SU-DHL-6 (cell line): ENCODE measurements at regions not wholly inside any gene's neighbourhood (a gene's known extent, or its start where the extent isn't known, plus 50 kb on each side); places are given as distances from the start of the nearest gene placed in this dataset.

Source experiments
- H2AFZ ChIP-seq: fragments of 200-600 bp; sonication (generic); 2 replicates; pipeline ENCODE4 v1.6.1; 2014; ENCODE audit warnings: low read depth, mild to moderate bottlenecking, moderate library complexity, mixed read lengths, antibody characterized with exemption, low read length; ENCODE audit not compliant: severe bottlenecking
- H3F3A ChIP-seq: fragments of 200-600 bp; shearing (Covaris generic); 2 replicates; pipeline ENCODE4 v1.6.0; 2016; ENCODE audit warnings: antibody characterized with exemption, mild to moderate bottlenecking; ENCODE audit not compliant: insufficient read depth
- H3K27ac ChIP-seq: fragments of 200-600 bp; sonication (generic); 2 replicates; pipeline ENCODE4 v1.5.1; 2016; ENCODE audit warnings: low read depth, mild to moderate bottlenecking, low read length, moderate library complexity, mixed read lengths
- H3K27me3 ChIP-seq: fragments of 200-600 bp; sonication (generic), shearing (Covaris generic); 2 replicates; pipeline ENCODE4 v1.6.0; 2014; ENCODE audit warnings: mild to moderate bottlenecking, low read length
- H3K36me3 ChIP-seq: fragments of 200-600 bp; sonication (generic); 2 replicates; pipeline ENCODE4 v1.6.1; 2014; ENCODE audit warnings: mild to moderate bottlenecking, low read length, mixed read lengths
- H3K4me2 ChIP-seq: fragments of 300-600, 200-600 bp; shearing (Covaris generic), sonication (generic); 2 replicates; pipeline ENCODE4 v1.6.0; 2014; ENCODE audit warnings: low read length, low read depth, mild to moderate bottlenecking; ENCODE audit not compliant: poor library complexity, severe bottlenecking
- H3K4me3 ChIP-seq: fragments of 200-600 bp; sonication (generic); 2 replicates; pipeline ENCODE4 v1.5.1; 2014; ENCODE audit warnings: antibody characterized with exemption, low read length, mild to moderate bottlenecking, mixed read lengths; ENCODE audit not compliant: insufficient read depth, poor library complexity, severe bottlenecking
- H3K79me2 ChIP-seq: fragments of 200-600 bp; sonication (generic); 2 replicates; pipeline ENCODE4 v1.6.1; 2014; ENCODE audit warnings: mild to moderate bottlenecking, low read length, moderate library complexity; ENCODE audit not compliant: insufficient read depth
- H3K9ac ChIP-seq: fragments of 200-600 bp; sonication (generic); 2 replicates; pipeline ENCODE4 v1.7.0; 2014; ENCODE audit warnings: mild to moderate bottlenecking, low read length
- H3K9me2 ChIP-seq: fragments of 200-600 bp; sonication (generic); replicated peaks from 2 replicates; pipeline ENCODE4 v1.6.1; 2014; ENCODE audit warnings: low read length; ENCODE audit not compliant: insufficient read depth
- H3K9me3 ChIP-seq: fragments of 200-600 bp; sonication (generic); 2 replicates; pipeline ENCODE4 v1.6.1; 2014; ENCODE audit warnings: low read length, mixed read lengths; ENCODE audit not compliant: insufficient read depth
- H4K20me1 ChIP-seq: fragments of 200-600 bp; sonication (generic); 2 replicates; pipeline ENCODE4 v1.6.1; 2014; ENCODE audit warnings: low read depth, mild to moderate bottlenecking, antibody characterized with exemption, low read length, moderate library complexity, mixed read lengths
- CTCF ChIP-seq: fragments of 200-600 bp; sonication (generic); IDR thresholded peaks from one replicate; pipeline ENCODE4 v1.5.1; 2017; ENCODE audit warnings: antibody characterized with exemption, mild to moderate bottlenecking, low read length, moderate library complexity; ENCODE audit not compliant: insufficient read depth, poor library complexity, severe bottlenecking
- EZH2phosphoT487 ChIP-seq: fragments of 200-600 bp; sonication (generic), shearing (Covaris generic); conservative IDR thresholded peaks from 2 replicates; pipeline ENCODE4 v1.6.1; 2018; ENCODE audit warnings: mild to moderate bottlenecking, antibody characterized with exemption, low read length, moderate library complexity, mixed read lengths

GRCh38 chr5:72607381-72607780 lies 100.2 kb upstream of the ZNF366 start:
- no peaks in the 10 kb centered on the region for H3K9me3 ChIP-seq
- H3K27me3 ChIP-seq = no peaks in the 10 kb centered on the region
- H3K9ac ChIP-seq = no peak overlapping the region
- TF ChIP-seq EZH2phosphoT487 = no peak
- no peak for TF ChIP-seq CTCF
- H3K79me2 ChIP-seq = no peaks in the 10 kb centered on the region
- no peaks in the 10 kb centered on the region for H3F3A ChIP-seq
- H3K4me3 ChIP-seq = no peak overlapping the region
- H3K4me2 ChIP-seq = no peak overlapping the region
- no peaks in the 10 kb centered on the region for H3K36me3 ChIP-seq
- H3K9me2 ChIP-seq = no peaks in the 10 kb centered on the region
- no peak overlapping the region for H3K27ac ChIP-seq
- H4K20me1 ChIP-seq = no peaks in the 10 kb centered on the region
- H2AFZ ChIP-seq = no peak overlapping the region

- H3K9me3 ChIP-seq = no peaks in the 10 kb centered on the region
- no peaks in the 10 kb centered on the region for H3K36me3 ChIP-seq
- H4K20me1 ChIP-seq = no peaks in the 10 kb centered on the region
- no peaks in the 10 kb centered on the region for H3K27me3 ChIP-seq
- H3K79me2 ChIP-seq = no peaks in the 10 kb centered on the region
- TF ChIP-seq EZH2phosphoT487 (no peak), CTCF (no peak)
- no peaks in the 10 kb centered on the region for H3K9me2 ChIP-seq
- no peak overlapping the region for H3K27ac ChIP-seq
- no peak overlapping the region for H3K9ac ChIP-seq
- H2AFZ ChIP-seq = no peak overlapping the region
- no peak overlapping the region for H3K4me3 ChIP-seq
- H3F3A ChIP-seq = no peaks in the 10 kb centered on the region
- no peak overlapping the region for H3K4me2 ChIP-seq
These were observed 99.3 kb upstream of the ZNF366 start for GRCh38 chr5:72606525-72606924.

- Histone ChIP-seq H3K9ac (no peak overlapping the region), H3K4me3 (no peak overlapping the region), H3K9me2 (no peaks in the 10 kb centered on the region), H3K9me3 (no peaks in the 10 kb centered on the region), H3K27ac (no peak overlapping the region), H3K36me3 (no peaks in the 10 kb centered on the region), H4K20me1 (no peaks in the 10 kb centered on the region), H3K27me3 (no peaks in the 10 kb centered on the region), H2AFZ (no peak overlapping the region), H3K4me2 (no peak overlapping the region), H3K79me2 (no peaks in the 10 kb centered on the region), H3F3A (no peaks in the 10 kb centered on the region)
- TF ChIP-seq CTCF (no peak), EZH2phosphoT487 (no peak)
These were observed 98.4 kb upstream of the ZNF366 start for GRCh38 chr5:72605632-72606031.

GRCh38 chr5:72604798-72605154 lies 97.6 kb upstream of the ZNF366 start:
- H3K9ac ChIP-seq = no peak overlapping the region
- no peaks in the 10 kb centered on the region for H3K36me3 ChIP-seq
- no peaks in the 10 kb centered on the region for H4K20me1 ChIP-seq
- no peak overlapping the region for H2AFZ ChIP-seq
- no peaks in the 10 kb centered on the region for H3K27me3 ChIP-seq
- no peak overlapping the region for H3K4me2 ChIP-seq
- no peaks in the 10 kb centered on the region for H3K9me3 ChIP-seq
- TF ChIP-seq CTCF (no peak), EZH2phosphoT487 (no peak)
- H3K27ac ChIP-seq = no peak overlapping the region
- H3K79me2 ChIP-seq = no peaks in the 10 kb centered on the region
- H3F3A ChIP-seq = no peaks in the 10 kb centered on the region
- no peaks in the 10 kb centered on the region for H3K9me2 ChIP-seq
- H3K4me3 ChIP-seq = no peak overlapping the region
